ENCODE measurements at regions not wholly inside any gene's neighbourhood (a gene's known extent, or its start where the extent isn't known, plus 50 kb on each side); places are given as distances from the start of the nearest gene placed in this dataset.

GRCh38 chr5:135169753-135170152, 135.7 kb upstream of the PITX1 start:
- TF ChIP-seq, protein P1, sequence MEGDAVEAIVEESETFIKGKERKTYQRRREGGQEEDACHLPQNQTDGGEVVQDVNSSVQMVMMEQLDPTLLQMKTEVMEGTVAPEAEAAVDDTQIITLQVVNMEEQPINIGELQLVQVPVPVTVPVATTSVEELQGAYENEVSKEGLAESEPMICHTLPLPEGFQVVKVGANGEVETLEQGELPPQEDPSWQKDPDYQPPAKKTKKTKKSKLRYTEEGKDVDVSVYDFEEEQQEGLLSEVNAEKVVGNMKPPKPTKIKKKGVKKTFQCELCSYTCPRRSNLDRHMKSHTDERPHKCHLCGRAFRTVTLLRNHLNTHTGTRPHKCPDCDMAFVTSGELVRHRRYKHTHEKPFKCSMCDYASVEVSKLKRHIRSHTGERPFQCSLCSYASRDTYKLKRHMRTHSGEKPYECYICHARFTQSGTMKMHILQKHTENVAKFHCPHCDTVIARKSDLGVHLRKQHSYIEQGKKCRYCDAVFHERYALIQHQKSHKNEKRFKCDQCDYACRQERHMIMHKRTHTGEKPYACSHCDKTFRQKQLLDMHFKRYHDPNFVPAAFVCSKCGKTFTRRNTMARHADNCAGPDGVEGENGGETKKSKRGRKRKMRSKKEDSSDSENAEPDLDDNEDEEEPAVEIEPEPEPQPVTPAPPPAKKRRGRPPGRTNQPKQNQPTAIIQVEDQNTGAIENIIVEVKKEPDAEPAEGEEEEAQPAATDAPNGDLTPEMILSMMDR (IDR thresholded peaks at IDR 0.05) = no peak
- TF ChIP-seq EP300 (IDR thresholded peaks at IDR 0.05) = no peak
